HCT116 (cell line): ENCODE measurements at regions not wholly inside any gene's neighbourhood (a gene's known extent, or its start where the extent isn't known, plus 50 kb on each side); places are given as distances from the start of the nearest gene placed in this dataset.

Source experiments
- CTCF ChIP-seq, 3 experiments: fragments of 200-600 bp in 1 of 3; sonication (generic) in 1 of 3; IDR thresholded peaks in 2 of 3; conservative IDR thresholded peaks in 1 of 3; 2 replicates each; pipeline ENCODE4 v1.5.1; 2012 to 2017; ENCODE audit warnings: low read depth in 2 of 3, low read length in 2 of 3, antibody characterized with exemption in 1 of 3, borderline replicate concordance in 1 of 3, control low read depth in 1 of 3, mild to moderate bottlenecking in 1 of 3, mixed read lengths in 1 of 3, mixed run types in 1 of 3, moderate library complexity in 1 of 3; ENCODE audit not compliant: insufficient read depth in 1 of 3
- EZH2 ChIP-seq: fragments of 200-600 bp; sonication (generic); IDR thresholded peaks from 2 replicates; pipeline ENCODE4 v1.6.1; 2017; ENCODE audit warnings: antibody characterized with exemption, mixed run types
- MAX ChIP-seq: IDR thresholded peaks from 2 replicates; pipeline ENCODE4 v1.6.1; 2012
- POLR2A ChIP-seq: IDR thresholded peaks from 2 replicates; pipeline ENCODE4 v1.7.0; 2011; ENCODE audit warnings: borderline replicate concordance; ENCODE audit not compliant: insufficient read depth, insufficient read length; ENCODE audit errors: extremely low read depth

- TF ChIP-seq MAX (no peak), POLR2A (no peak), CTCF (IDR thresholded peaks at IDR 0.05 in 2 of 3, conservative IDR thresholded peaks at IDR 0.05 in 1 of 3; ENCODE audit: borderline replicate concordance in 1 of 3, insufficient read depth in 1 of 3, low read depth in 2 of 3, low read length in 2 of 3) (no peak), EZH2 (no peak)
These were observed 989.6 kb upstream of the ARRDC3 start for GRCh38 chr5:92372766-92373165.
